GM12865 (cell line): ENCODE measurements at regions not wholly inside any gene's neighbourhood (a gene's known extent, or its start where the extent isn't known, plus 50 kb on each side); places are given as distances from the start of the nearest gene placed in this dataset.

Source experiments
- DNase-seq: peaks from one replicate; pipeline ENCODE4 v3.0.0; 2010; ENCODE audit warnings: low read depth
- H3K4me3 ChIP-seq: 2 replicates; pipeline ENCODE4 v1.5.1; 2011; ENCODE audit warnings: mild to moderate bottlenecking, low read depth, low read length, control low read depth
- CTCF ChIP-seq: IDR thresholded peaks from 2 replicates; pipeline ENCODE4 v1.5.1; 2011; ENCODE audit warnings: low read length, control low read depth, low read depth, inconsistent platforms; ENCODE audit not compliant: insufficient read depth; ENCODE audit errors: missing control alignments

DNA sequence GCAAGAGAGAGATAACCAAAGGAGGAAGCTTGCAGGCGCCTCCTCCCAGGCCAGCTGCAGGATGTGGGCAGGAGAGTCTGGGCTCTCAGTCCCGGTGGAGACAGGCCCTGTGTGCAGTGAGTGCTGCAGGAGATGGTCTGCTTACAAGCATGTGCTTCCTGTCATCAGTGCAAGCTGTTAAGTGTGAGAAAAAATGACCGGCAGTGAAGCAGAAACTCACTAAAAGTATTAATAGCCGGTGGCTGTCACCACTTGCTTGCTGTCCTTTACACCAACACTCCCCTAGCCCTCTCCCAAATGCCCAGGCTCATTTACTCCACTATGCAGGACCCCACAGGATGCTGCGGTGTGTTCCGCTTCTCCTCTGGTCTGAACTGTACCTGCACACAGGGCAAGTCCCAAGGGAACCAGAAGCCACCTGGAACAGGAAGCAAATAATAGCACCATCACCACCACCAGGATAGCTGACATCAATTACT lies 435.6 kb upstream of the HS6ST1 start:
- no peak for TF ChIP-seq CTCF
- DNase-seq, result peak; percentile 91
- no peak overlapping the region for H3K4me3 ChIP-seq

DNA sequence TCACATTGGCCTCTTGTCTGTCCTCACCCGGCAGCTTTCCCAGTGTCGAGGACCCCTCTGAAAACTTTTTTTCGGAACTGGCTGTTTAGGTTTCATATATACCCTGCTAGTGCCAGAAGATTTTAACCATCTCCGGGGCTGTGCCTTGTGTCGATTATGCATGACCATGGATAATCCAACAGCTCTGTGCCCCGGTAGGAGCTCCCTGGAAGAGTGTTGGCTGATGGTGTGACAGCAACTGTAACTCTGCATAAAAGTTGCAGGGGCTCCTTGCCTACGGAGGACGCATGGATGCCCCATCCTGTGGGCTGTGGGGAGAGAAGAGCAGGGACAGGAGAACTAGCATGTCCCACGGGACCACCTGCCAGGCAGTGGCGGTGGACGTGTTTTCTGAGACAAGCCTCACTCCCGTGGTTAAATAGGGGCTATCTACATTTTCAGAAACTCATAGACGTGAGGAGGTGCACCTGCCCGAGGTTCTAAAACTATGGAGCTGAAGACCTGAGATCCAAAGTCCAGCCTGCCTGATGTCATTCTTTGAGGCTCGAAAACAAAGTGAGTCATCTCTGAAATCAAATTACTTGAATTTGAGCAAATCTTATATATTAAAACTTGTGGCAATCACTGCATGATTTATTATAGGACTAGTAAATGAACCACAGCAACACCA lies 437.2 kb upstream of the HS6ST1 start:
- no peak overlapping the region for H3K4me3 ChIP-seq
- no peak for TF ChIP-seq CTCF
- no peak for DNase-seq

DNA sequence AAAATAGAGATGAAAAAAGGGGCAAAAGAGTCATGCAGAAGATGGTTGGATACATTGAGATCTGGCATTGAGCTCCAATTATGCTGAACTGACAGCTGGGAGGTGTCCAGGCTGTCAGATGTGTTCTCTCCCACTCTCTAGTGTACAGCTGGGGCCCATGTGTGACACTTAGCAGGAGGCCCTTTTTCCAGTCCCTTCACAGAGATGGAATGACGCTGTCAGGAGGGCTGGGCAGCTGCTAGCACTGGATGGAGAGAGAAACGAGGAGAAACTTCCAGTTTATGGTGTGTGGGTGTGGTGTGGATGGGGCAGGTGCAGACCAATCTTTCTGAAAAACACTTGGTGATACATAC lies 437.7 kb upstream of the HS6ST1 start:
- DNase-seq, result no peak
- no peak overlapping the region for H3K4me3 ChIP-seq
- no peak for TF ChIP-seq CTCF

- DNase-seq, result no peak
- no peak for TF ChIP-seq CTCF
- no peak overlapping the region for H3K4me3 ChIP-seq
These were observed 447.1 kb upstream of the HS6ST1 start for GRCh38 chr2:128765811-128766210.

DNA sequence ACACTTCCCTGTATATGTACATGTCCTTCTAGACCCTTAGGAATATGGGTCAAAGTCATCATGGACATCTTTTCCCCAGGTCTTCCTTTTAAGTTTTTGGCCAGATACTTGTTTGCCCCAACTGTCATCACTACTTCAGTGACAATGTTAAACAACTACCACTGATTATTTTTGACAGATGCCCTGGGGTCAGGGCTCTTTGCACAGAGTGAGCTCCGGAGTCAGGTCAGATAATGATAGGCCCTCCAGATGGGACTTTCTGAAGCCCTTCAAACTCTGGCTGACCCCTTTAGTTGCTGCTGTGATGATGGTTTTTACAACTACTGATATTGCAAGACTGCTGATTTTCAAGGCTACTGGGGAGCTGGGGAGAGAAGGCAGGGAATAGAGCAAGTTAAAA lies 449.4 kb upstream of the HS6ST1 start:
- TF ChIP-seq CTCF, result no peak
- no peak overlapping the region for H3K4me3 ChIP-seq
- no peak for DNase-seq

DNA sequence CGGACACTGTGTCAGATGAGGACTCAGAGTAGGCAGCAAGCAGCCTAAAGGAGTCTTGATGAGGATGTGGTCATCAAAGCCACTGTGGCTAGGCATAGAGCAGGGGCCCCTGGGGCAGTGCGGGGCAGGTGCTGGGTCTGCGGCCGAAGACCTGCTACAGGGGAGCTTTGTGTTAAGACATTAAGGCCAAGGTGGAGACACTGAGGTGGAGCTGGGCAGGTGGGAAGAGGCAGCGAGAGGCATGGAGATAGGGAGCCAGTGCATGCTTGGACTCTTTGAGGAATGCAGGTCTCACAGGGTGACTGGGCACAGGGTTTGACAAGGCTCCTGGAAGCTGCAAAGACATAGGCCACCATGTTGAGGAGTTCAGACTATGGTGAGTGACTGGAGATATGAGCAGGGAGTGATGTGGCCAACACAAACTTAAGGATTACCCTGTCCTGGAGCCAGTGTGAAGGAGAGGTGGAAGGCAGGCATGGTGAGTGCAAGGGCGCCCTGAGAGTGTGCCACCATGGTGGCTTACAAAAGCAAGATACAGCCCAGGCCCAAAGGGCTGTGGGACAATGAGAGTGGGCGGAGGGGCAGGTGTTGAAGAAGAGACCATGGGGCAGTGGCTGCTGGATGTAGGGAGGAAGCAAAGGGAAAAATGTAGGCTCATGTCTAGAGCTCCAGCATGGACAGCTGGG lies 450.9 kb upstream of the HS6ST1 start:
- TF ChIP-seq CTCF, result no peak
- DNase-seq, result no peak
- H3K4me3 ChIP-seq, result no peak overlapping the region
